Activated CD4-positive, alpha-beta memory T cell treated with anti-CD3 and anti-CD28 coated beads, Interleukin-2, amount 10 ng/mL, durations not matched to agents 7 days and 5 days (primary cell): ENCODE measurements at regions not wholly inside any gene's neighbourhood (a gene's known extent, or its start where the extent isn't known, plus 50 kb on each side); places are given as distances from the start of the nearest gene placed in this dataset.
"Not testable (repeated sequence)": the region's sequence is repeated elsewhere in the genome, so short reads cannot be mapped to it uniquely, and the experiment has no call there.

Experiments
- CTCF ChIA-PET: fragments of 350-600 bp; sonication (Branson Sonifier 250); formaldehyde crosslinking; loops from one replicate; lab custom pipeline; 2021; ENCODE audit warnings: antibody characterized with exemption, inconsistent platforms; lab: Charles Lee
- POLR2A ChIA-PET: fragments of 350-600 bp; sonication (Branson Sonifier 250); formaldehyde crosslinking; loops from one replicate; lab custom pipeline; 2021; ENCODE audit warnings: antibody characterized with exemption; lab: Charles Lee
- DNase-seq: peaks from one replicate; pipeline ENCODE4 v3.0.0-alpha.2; 2020
- H3K27ac Mint-ChIP-seq: one replicate; pipeline ENCODE4 v1.8.0; 2021; ENCODE audit warnings: mild to moderate bottlenecking, mixed read lengths
- H3K27me3 Mint-ChIP-seq: one replicate; pipeline ENCODE4 v1.8.0; 2021; ENCODE audit warnings: mixed read lengths
- H3K36me3 Mint-ChIP-seq: one replicate; pipeline ENCODE4 v1.8.0; 2021; ENCODE audit warnings: low read depth, mixed read lengths
- H3K4me1 Mint-ChIP-seq: one replicate; pipeline ENCODE4 v1.8.0; 2021; ENCODE audit warnings: mixed read lengths
- H3K4me3 Mint-ChIP-seq: one replicate; pipeline ENCODE4 v1.8.0; 2021; ENCODE audit warnings: mild to moderate bottlenecking, mixed read lengths
- H3K9me3 Mint-ChIP-seq: one replicate; pipeline ENCODE4 v1.8.0; 2021; ENCODE audit warnings: mixed read lengths

GRCh38 chr13:61258185-61258584, 157.5 kb downstream of the PCDH20 start:
- Mint-ChIP-seq H3K27me3 (no peaks in the 10 kb centered on the region), H3K27ac (no peak overlapping the region), H3K36me3 (no peaks in the 10 kb centered on the region), H3K4me3 (no peak overlapping the region), H3K4me1 (no peaks in the 10 kb centered on the region), H3K9me3 (no peaks in the 10 kb centered on the region)
- DNase-seq = no peak
- CTCF ChIA-PET = no interaction called here
- POLR2A ChIA-PET = no interaction called here

GRCh38 chr13:61255040-61255796, 160.4 kb downstream of the PCDH20 start:
- ChIA-PET POLR2A (no interaction called here), CTCF (no interaction called here)
- Mint-ChIP-seq H3K9me3 (peaks cover 2% of the 10 kb centered on the region), H3K4me3 (no peak overlapping the region), H3K27me3 (no peaks in the 10 kb centered on the region), H3K36me3 (no peaks in the 10 kb centered on the region), H3K4me1 (no peaks in the 10 kb centered on the region), H3K27ac (no peak overlapping the region)
- no peak for DNase-seq

- H3K4me3 Mint-ChIP-seq = no peak overlapping the region
- H3K4me1 Mint-ChIP-seq = no peaks in the 10 kb centered on the region
- H3K36me3 Mint-ChIP-seq = no peaks in the 10 kb centered on the region
- POLR2A ChIA-PET = no interaction called here
- H3K27ac Mint-ChIP-seq = no peak overlapping the region
- no peaks in the 10 kb centered on the region for H3K27me3 Mint-ChIP-seq
- CTCF ChIA-PET = no interaction called here
- no peak for DNase-seq
- H3K9me3 Mint-ChIP-seq = peaks cover 2% of the 10 kb centered on the region
Observed at GRCh38 chr13:61253105-61253877, 162.4 kb downstream of the PCDH20 start.

DNA sequence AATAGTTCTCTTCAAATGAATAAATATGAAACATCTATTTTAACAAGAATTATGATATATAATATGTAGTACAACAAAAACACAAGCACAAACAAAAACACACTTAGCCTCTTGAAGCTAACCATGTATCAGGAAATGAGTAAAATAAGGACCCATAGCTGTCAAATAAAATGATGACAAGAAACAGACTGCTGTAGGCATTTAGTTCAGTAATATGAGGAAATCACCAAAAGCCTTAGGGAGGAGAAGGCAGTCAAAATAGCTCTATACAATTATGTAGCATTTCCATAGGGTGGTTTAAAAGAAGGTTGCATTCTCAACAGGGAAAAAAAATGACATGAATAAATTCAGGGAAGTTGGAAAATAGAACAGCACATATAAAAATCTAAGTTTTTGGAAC, 163.4 kb downstream of the PCDH20 start:
- no peak for DNase-seq
- H3K4me1 Mint-ChIP-seq = no peaks in the 10 kb centered on the region
- H3K4me3 Mint-ChIP-seq = no peak overlapping the region
- H3K27me3 Mint-ChIP-seq = no peaks in the 10 kb centered on the region
- POLR2A ChIA-PET = no interaction called here
- no peaks in the 10 kb centered on the region for H3K36me3 Mint-ChIP-seq
- CTCF ChIA-PET = no interaction called here
- peaks cover 2% of the 10 kb centered on the region for H3K9me3 Mint-ChIP-seq
- H3K27ac Mint-ChIP-seq = no peak overlapping the region

- H3K27ac Mint-ChIP-seq = no peak overlapping the region
- DNase-seq = no peak
- no peak overlapping the region for H3K4me3 Mint-ChIP-seq
- CTCF ChIA-PET = no interaction called here
- no peaks in the 10 kb centered on the region for H3K27me3 Mint-ChIP-seq
- no peaks in the 10 kb centered on the region for H3K4me1 Mint-ChIP-seq
- POLR2A ChIA-PET = no interaction called here
- H3K36me3 Mint-ChIP-seq = no peaks in the 10 kb centered on the region
- peaks cover 3% of the 10 kb centered on the region for H3K9me3 Mint-ChIP-seq
Observed at GRCh38 chr13:61247149-61247936, 168.3 kb downstream of the PCDH20 start.

- Mint-ChIP-seq H3K4me1 (no peaks in the 10 kb centered on the region), H3K27ac (no peak overlapping the region), H3K36me3 (no peaks in the 10 kb centered on the region), H3K27me3 (no peaks in the 10 kb centered on the region), H3K4me3 (no peak overlapping the region), H3K9me3 (peaks cover 3% of the 10 kb centered on the region)
- no peak for DNase-seq
- ChIA-PET CTCF (no interaction called here), POLR2A (no interaction called here)
Observed at GRCh38 chr13:61246351-61246750, 169.3 kb downstream of the PCDH20 start.

DNA sequence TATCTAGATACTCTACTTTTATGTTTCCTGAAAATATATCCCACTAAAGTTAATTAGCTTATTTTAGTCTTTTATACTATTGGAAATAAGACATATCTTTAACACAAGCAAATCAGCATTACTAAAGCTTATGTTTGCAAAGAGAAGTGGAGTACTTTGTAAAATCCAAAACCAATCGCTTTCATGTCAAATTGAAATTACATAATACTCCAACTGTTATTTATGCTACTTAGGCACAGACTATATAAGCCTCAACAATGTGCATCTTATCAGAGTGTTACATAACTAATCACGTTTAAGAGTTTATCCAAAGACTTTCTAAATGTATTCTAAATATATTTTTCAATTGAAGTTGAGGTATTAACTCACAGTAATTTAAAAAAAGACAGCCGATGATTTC, 200.0 kb downstream of the PCDH20 start:
- ChIA-PET POLR2A (no interaction called here), CTCF (no interaction called here)
- peaks cover 7% of the 10 kb centered on the region for H3K9me3 Mint-ChIP-seq
- no peak for DNase-seq
- no peaks in the 10 kb centered on the region for H3K27me3 Mint-ChIP-seq
- no peaks in the 10 kb centered on the region for H3K4me1 Mint-ChIP-seq
- no peak overlapping the region for H3K4me3 Mint-ChIP-seq
- no peak overlapping the region for H3K27ac Mint-ChIP-seq
- no peaks in the 10 kb centered on the region for H3K36me3 Mint-ChIP-seq

DNA sequence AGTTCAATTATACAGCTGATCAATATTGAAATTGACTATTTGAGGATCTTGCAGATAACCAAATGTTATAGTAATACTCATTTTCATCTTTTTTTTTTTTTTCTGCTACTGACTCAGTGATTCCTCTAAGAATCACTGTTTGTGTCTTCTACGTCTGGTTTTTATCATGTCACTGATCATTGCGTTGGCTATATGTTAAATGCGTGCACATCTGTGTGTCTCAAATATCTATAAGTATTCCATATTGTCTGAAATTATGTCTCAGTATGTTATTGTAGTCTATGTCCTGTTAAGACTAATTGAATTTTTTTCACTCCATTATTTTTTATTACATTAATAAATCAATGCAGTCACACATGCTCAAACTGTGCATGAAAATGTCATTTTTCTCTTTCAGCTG, 200.5 kb downstream of the PCDH20 start:
- no peak overlapping the region for H3K27ac Mint-ChIP-seq
- CTCF ChIA-PET = no interaction called here
- POLR2A ChIA-PET = no interaction called here

GRCh38 chr13:61214551-61214950, 201.1 kb downstream of the PCDH20 start:
- Mint-ChIP-seq H3K27ac (no peak overlapping the region), H3K36me3 (no peaks in the 10 kb centered on the region), H3K9me3 (peaks cover 7% of the 10 kb centered on the region), H3K4me3 (no peak overlapping the region), H3K4me1 (no peaks in the 10 kb centered on the region), H3K27me3 (no peaks in the 10 kb centered on the region)
- no peak for DNase-seq
- CTCF ChIA-PET = no interaction called here
- POLR2A ChIA-PET = no interaction called here

More for the DNA sequence above, 200.5 kb downstream of the PCDH20 start:
- H3K4me3 Mint-ChIP-seq = no peak overlapping the region
- no peaks in the 10 kb centered on the region for H3K36me3 Mint-ChIP-seq
- DNase-seq = no peak
- H3K4me1 Mint-ChIP-seq = no peaks in the 10 kb centered on the region
- peaks cover 7% of the 10 kb centered on the region for H3K9me3 Mint-ChIP-seq
- H3K27me3 Mint-ChIP-seq = no peaks in the 10 kb centered on the region

DNA sequence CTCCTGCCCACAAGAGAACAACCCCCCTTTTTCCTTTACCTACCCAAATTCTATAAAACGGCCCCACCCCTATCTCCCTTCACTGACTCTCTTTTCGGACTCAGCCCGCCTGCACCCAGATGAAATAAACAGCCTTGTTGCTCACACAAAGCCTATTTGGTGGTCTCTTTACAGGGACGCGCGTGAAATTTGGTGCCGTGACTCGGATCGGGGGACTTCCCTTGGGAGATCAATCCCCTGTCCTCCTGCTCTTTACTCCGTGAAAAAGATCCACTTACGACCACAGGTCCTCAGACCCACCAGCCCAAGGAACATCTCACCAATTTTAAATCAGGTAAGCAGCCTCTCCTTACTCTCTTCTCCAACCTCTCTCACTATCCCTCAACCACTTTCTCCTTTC, 209.8 kb downstream of the PCDH20 start:
- H3K4me1 Mint-ChIP-seq, POLR2A ChIA-PET, H3K36me3 Mint-ChIP-seq, H3K27ac Mint-ChIP-seq, H3K27me3 Mint-ChIP-seq, CTCF ChIA-PET, DNase-seq, H3K4me3 Mint-ChIP-seq, H3K9me3 Mint-ChIP-seq: not testable (repeated sequence)

DNA sequence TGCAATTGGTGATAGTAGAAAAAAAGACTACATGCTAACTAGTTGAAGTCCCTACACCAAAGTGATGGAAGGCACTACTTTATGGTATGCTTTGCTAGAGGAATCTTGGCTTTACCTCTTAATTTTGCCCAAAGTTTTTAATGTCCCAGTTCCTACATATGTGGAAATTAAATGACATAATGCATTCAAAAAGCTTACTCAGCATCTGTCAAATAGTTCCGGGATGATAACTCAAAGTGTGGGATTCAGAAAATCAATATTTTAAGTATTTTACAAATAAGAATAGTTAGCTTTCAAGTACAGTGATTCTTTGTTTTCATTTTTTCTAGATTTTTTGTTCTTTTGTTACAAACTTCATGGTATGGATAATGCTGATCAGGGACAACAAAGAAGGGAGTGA, 211.6 kb downstream of the PCDH20 start:
- Mint-ChIP-seq H3K4me1 (no peaks in the 10 kb centered on the region), H3K36me3 (no peaks in the 10 kb centered on the region), H3K27ac (no peak overlapping the region), H3K27me3 (no peaks in the 10 kb centered on the region), H3K9me3 (peaks cover 5% of the 10 kb centered on the region), H3K4me3 (no peak overlapping the region)
- no peak for DNase-seq
- ChIA-PET POLR2A (no interaction called here), CTCF (no interaction called here)

GRCh38 chr13:61202042-61202441, 213.6 kb downstream of the PCDH20 start:
- Mint-ChIP-seq H3K36me3 (no peaks in the 10 kb centered on the region), H3K27ac (no peak overlapping the region), H3K27me3 (no peaks in the 10 kb centered on the region), H3K4me3 (no peak overlapping the region), H3K4me1 (no peaks in the 10 kb centered on the region), H3K9me3 (peaks cover 5% of the 10 kb centered on the region)
- ChIA-PET POLR2A (no interaction called here), CTCF (no interaction called here)
- no peak for DNase-seq

GRCh38 chr13:61192826-61193225, 222.8 kb downstream of the PCDH20 start:
- DNase-seq = no peak
- Mint-ChIP-seq H3K9me3 (peaks cover 2% of the 10 kb centered on the region), H3K36me3 (no peaks in the 10 kb centered on the region), H3K27ac (no peak overlapping the region), H3K4me3 (no peak overlapping the region), H3K4me1 (no peaks in the 10 kb centered on the region), H3K27me3 (no peaks in the 10 kb centered on the region)
- CTCF ChIA-PET = no interaction called here
- POLR2A ChIA-PET = no interaction called here
